ENCODE measurements at regions not wholly inside any gene's neighbourhood (a gene's known extent, or its start where the extent isn't known, plus 50 kb on each side); places are given as distances from the start of the nearest gene placed in this dataset.

GRCh38 chr4:130812117-130812765 is 1716.3 kb downstream of the C4orf33 start:
- no peak for TF ChIP-seq CEBPB (IDR thresholded peaks at IDR 0.05; ENCODE audit: low read depth, low read length)
- TF ChIP-seq MAZ (IDR thresholded peaks at IDR 0.05; ENCODE audit: borderline replicate concordance, low read depth, low read length), result no peak
- no peak for TF ChIP-seq CTCF (conservative IDR thresholded peaks at IDR 0.05; ENCODE audit: low read depth, low read length)

Measured in IMR-90 (cell line).